CD4-positive, alpha-beta T cell treated with Interleukin-2 at 100 ng/mL for 4 hours (primary cell): ENCODE measurements at regions not wholly inside any gene's neighbourhood (a gene's known extent, or its start where the extent isn't known, plus 50 kb on each side); places are given as distances from the start of the nearest gene placed in this dataset.
"Not testable (repeated sequence)": the region's sequence is repeated elsewhere in the genome, so short reads cannot be mapped to it uniquely, and the experiment has no call there.

Experiments
- DNase-seq: peaks from one replicate; pipeline ENCODE4 v3.0.0-alpha.2; 2020; ENCODE audit warnings: low spot score

- no peak for DNase-seq
These were observed 230.2 kb upstream of the HES1 start for GRCh38 chr3:193905541-193906396.

- DNase-seq: no peak
These were observed 229.0 kb upstream of the HES1 start for GRCh38 chr3:193906849-193907410.

GRCh38 chr3:193908181-193908744 lies 227.7 kb upstream of the HES1 start:
- no peak for DNase-seq

- DNase-seq: no peak
These were observed 226.6 kb upstream of the HES1 start for GRCh38 chr3:193909387-193909786.

- no peak for DNase-seq
These were observed 225.6 kb upstream of the HES1 start for GRCh38 chr3:193910310-193910709.

- no peak for DNase-seq
These were observed 224.8 kb upstream of the HES1 start for GRCh38 chr3:193910886-193911738.

GRCh38 chr3:193911784-193912340 lies 224.1 kb upstream of the HES1 start:
- DNase-seq: no peak

GRCh38 chr3:193912621-193913178 lies 223.2 kb upstream of the HES1 start:
- DNase-seq: no peak

GRCh38 chr3:193914602-193915001 lies 221.3 kb upstream of the HES1 start:
- DNase-seq: no peak

- no peak for DNase-seq
These were observed 220.8 kb upstream of the HES1 start for GRCh38 chr3:193915099-193915498.

GRCh38 chr3:193915613-193916012 lies 220.3 kb upstream of the HES1 start:
- no peak for DNase-seq

- no peak for DNase-seq
These were observed 218.8 kb upstream of the HES1 start for GRCh38 chr3:193917158-193917557.

- DNase-seq: no peak
These were observed 214.5 kb upstream of the HES1 start for GRCh38 chr3:193921465-193921864.

- no peak for DNase-seq
These were observed 213.7 kb upstream of the HES1 start for GRCh38 chr3:193922034-193922774.

GRCh38 chr3:193923958-193924357 lies 212.0 kb upstream of the HES1 start:
- DNase-seq: not testable (repeated sequence)

GRCh38 chr3:193926071-193926470 lies 209.9 kb upstream of the HES1 start:
- not testable (repeated sequence) for DNase-seq

- not testable (repeated sequence) for DNase-seq
These were observed 208.3 kb upstream of the HES1 start for GRCh38 chr3:193927413-193928206.

- DNase-seq: no peak
These were observed 207.4 kb upstream of the HES1 start for GRCh38 chr3:193928354-193929209.

GRCh38 chr3:193929373-193929772 lies 206.6 kb upstream of the HES1 start:
- DNase-seq: no peak
